ENCODE measurements at regions not wholly inside any gene's neighbourhood (a gene's known extent, or its start where the extent isn't known, plus 50 kb on each side); places are given as distances from the start of the nearest gene placed in this dataset.

DNA sequence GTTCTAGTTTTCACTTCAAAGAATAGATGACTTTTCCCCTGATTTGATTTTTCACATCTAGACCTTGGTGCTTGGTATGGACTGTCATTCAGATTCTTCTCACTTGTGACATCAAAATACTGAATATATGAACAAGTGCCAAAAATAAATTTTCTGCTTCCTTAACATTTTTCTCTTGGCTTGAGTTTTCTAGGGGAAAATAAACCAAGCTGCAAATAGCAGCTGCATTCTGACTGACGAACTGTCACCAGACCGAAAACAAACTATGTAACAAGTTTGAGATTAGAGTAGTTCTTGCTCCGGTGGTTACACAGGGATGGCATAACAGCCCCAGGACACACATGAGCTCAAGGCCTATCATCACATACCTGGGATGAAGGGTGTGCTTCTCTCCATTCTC is 345.7 kb downstream of the CNTNAP4 start:
- TF ChIP-seq, protein P1, sequence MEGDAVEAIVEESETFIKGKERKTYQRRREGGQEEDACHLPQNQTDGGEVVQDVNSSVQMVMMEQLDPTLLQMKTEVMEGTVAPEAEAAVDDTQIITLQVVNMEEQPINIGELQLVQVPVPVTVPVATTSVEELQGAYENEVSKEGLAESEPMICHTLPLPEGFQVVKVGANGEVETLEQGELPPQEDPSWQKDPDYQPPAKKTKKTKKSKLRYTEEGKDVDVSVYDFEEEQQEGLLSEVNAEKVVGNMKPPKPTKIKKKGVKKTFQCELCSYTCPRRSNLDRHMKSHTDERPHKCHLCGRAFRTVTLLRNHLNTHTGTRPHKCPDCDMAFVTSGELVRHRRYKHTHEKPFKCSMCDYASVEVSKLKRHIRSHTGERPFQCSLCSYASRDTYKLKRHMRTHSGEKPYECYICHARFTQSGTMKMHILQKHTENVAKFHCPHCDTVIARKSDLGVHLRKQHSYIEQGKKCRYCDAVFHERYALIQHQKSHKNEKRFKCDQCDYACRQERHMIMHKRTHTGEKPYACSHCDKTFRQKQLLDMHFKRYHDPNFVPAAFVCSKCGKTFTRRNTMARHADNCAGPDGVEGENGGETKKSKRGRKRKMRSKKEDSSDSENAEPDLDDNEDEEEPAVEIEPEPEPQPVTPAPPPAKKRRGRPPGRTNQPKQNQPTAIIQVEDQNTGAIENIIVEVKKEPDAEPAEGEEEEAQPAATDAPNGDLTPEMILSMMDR (conservative IDR thresholded peaks at IDR 0.05; ENCODE audit: low read length) = no peak
- TF ChIP-seq EZH2phosphoT487 (IDR thresholded peaks at IDR 0.05; ENCODE audit: borderline replicate concordance) = no peak
